K562 (cell line): ENCODE measurements at regions not wholly inside any gene's neighbourhood (a gene's known extent, or its start where the extent isn't known, plus 50 kb on each side); places are given as distances from the start of the nearest gene placed in this dataset.

Source experiments
- ATAC-seq: fragments of 200-7000 bp; cut with Tn5 transposase; 3 replicates; pipeline ENCODE4 v1.9.1; 2020; ENCODE audit warnings: moderate library complexity
- BruUV-seq: library from RNA; stranded (reverse); fragments of 400-500 nt; replicated peaks from 2 replicates; lab custom pipeline; 2021; lab: Mats Ljungman, UMichigan
- CTCF ChIA-PET: fragments of 300-600 bp; formaldehyde crosslinking; extraction: SDS; loops from one replicate; lab custom pipeline; 2021; ENCODE audit warnings: low intra/inter-chr PET ratio; lab: Yijun Ruan, JAX
- POLR2A ChIA-PET: fragments of 300-600, 350-650 bp; sonication (Branson Sonifier 250); formaldehyde crosslinking; extraction: SDS; loops from one replicate; lab custom pipeline; 2021; ENCODE audit warnings: antibody characterized with exemption, inconsistent platforms; lab: Yijun Ruan, JAX
- DNase-seq, 4 experiments: peaks; one replicate each; pipeline versions ENCODE4 v3.0.0 to v3.0.0-alpha.2; 2011 to 2018; ENCODE audit warnings: low spot score in 3 of 4, mixed read lengths in 3 of 4; ENCODE audit errors: extremely low read depth in 1 of 4
- FAIRE-seq: peaks from 2 replicates; lab custom pipeline; 2011; peaks lifted over from hg19 to GRCh38; lab: Jason Lieb, UNC
- H2AFZ ChIP-seq: 2 replicates; pipeline ENCODE4 v1.6.0; 2011; ENCODE audit warnings: low read depth, low read length, control low read depth, inconsistent platforms
- H3K27ac ChIP-seq: fragments of 200-600 bp; 3 replicates; pipeline ENCODE4 v1.8.0; 2011; ENCODE audit warnings: low read depth, mild to moderate bottlenecking, control low read depth, inconsistent platforms, low read length, moderate library complexity, mixed read lengths; ENCODE audit errors: extremely low read depth
- H3K27me3 ChIP-seq, 2 experiments: fragments of 300-600 bp in 1 of 2; 2 replicates in 1 of 2; 3 replicates in 1 of 2; pipeline versions ENCODE4 v1.6.0 to v1.8.0; 2011; ENCODE audit warnings: inconsistent platforms in 2 of 2, low read length in 2 of 2, mild to moderate bottlenecking in 1 of 2, mixed read lengths in 1 of 2, moderate library complexity in 1 of 2; ENCODE audit not compliant: control insufficient read depth in 2 of 2, insufficient read depth in 2 of 2
- H3K36me3 ChIP-seq: fragments of 300-600 bp; 3 replicates; pipeline ENCODE4 v1.8.0; 2011; ENCODE audit warnings: mild to moderate bottlenecking, low read length, inconsistent platforms; ENCODE audit not compliant: control insufficient read depth, insufficient read depth
- H3K4me1 ChIP-seq, 2 experiments: fragments of 200-600 bp in 1 of 2; replicated peaks in 1 of 2; 2 replicates in 1 of 2; 3 replicates in 1 of 2; pipeline versions ENCODE4 v1.5.1 to v1.8.0; 2011; ENCODE audit warnings: inconsistent platforms in 2 of 2, low read length in 2 of 2, mild to moderate bottlenecking in 1 of 2, mixed read lengths in 1 of 2, moderate library complexity in 1 of 2; ENCODE audit not compliant: control insufficient read depth in 2 of 2, insufficient read depth in 2 of 2
- H3K4me2 ChIP-seq: 2 replicates; pipeline ENCODE4 v1.6.1; 2011; ENCODE audit warnings: low read length, control low read depth, inconsistent platforms, mixed read lengths; ENCODE audit not compliant: insufficient read depth
- H3K4me3 ChIP-seq: fragments of 200-600 bp; sonication (generic), shearing (Covaris generic); 2 replicates; pipeline ENCODE4 v1.5.1; 2016; ENCODE audit warnings: control low read depth, inconsistent platforms
- H3K79me2 ChIP-seq: fragments of 200-600 bp; 3 replicates; pipeline ENCODE4 v1.8.0; 2011; ENCODE audit warnings: low read length, inconsistent platforms; ENCODE audit not compliant: control insufficient read depth, insufficient read depth
- H3K9ac ChIP-seq, 2 experiments: 2 replicates each; pipeline versions ENCODE4 v1.6.0 to v1.6.1; 2011; ENCODE audit warnings: low read depth in 2 of 2, low read length in 2 of 2, control low read depth in 1 of 2, inconsistent platforms in 1 of 2, mild to moderate bottlenecking in 1 of 2, mixed read lengths in 1 of 2; ENCODE audit not compliant: insufficient read depth in 1 of 2
- H3K9me1 ChIP-seq: one replicate; pipeline ENCODE4 v1.6.0; 2011; ENCODE audit warnings: inconsistent platforms, mild to moderate bottlenecking, low read length, moderate library complexity; ENCODE audit not compliant: control insufficient read depth, insufficient read depth
- H3K9me3 ChIP-seq: replicated peaks from 2 replicates; pipeline ENCODE4 v1.5.1; 2011; ENCODE audit warnings: low read depth, low read length, inconsistent platforms; ENCODE audit not compliant: control insufficient read depth, insufficient read depth
- H4K20me1 ChIP-seq: replicated peaks from 2 replicates; pipeline ENCODE4 v1.6.1; 2011; ENCODE audit warnings: low read length, inconsistent platforms, mixed read lengths; ENCODE audit not compliant: control insufficient read depth, insufficient read depth
- BRF1 ChIP-seq: IDR thresholded peaks from 3 replicates; pipeline ENCODE4 v1.6.1; 2011; ENCODE audit warnings: borderline replicate concordance, mild to moderate bottlenecking; ENCODE audit not compliant: insufficient read length; ENCODE audit errors: extremely low read depth
- CBFA2T2 ChIP-seq: fragments of 450-650 bp; conservative IDR thresholded peaks from 2 replicates; pipeline ENCODE4 v1.6.1; 2017; ENCODE audit warnings: mild to moderate bottlenecking
- CBFA2T3 ChIP-seq: fragments of 450-650 bp; IDR thresholded peaks from 2 replicates; pipeline ENCODE4 v1.6.1; 2017
- NCOR1 ChIP-seq: fragments of 450-650 bp; IDR thresholded peaks from 2 replicates; pipeline ENCODE4 v1.6.1; 2016; ENCODE audit warnings: mild to moderate bottlenecking, moderate library complexity
- NR2C2 ChIP-seq, 2 experiments: fragments of 200-800 bp in 1 of 2; sonication (Bioruptor generic) in 1 of 2; sonication (generic) in 1 of 2; formaldehyde crosslinking in 1 of 2; IDR thresholded peaks; 2 replicates each; pipeline versions ENCODE4 v1.6.1 to v1.8.0; 2016 to 2022; ENCODE audit warnings: mild to moderate bottlenecking in 1 of 2, missing compliant biosample characterization in 1 of 2, missing genetic modification characterization in 1 of 2, missing genetic modification reagents in 1 of 2
- PRMT5 ChIP-seq: sonication (generic); formaldehyde crosslinking; IDR thresholded peaks from 2 replicates; pipeline ENCODE4 v1.5.0; 2020; ENCODE audit warnings: missing genetic modification reagents
- SP1 ChIP-seq: sonication (generic); formaldehyde crosslinking; IDR thresholded peaks from 2 replicates; pipeline ENCODE4 v1.8.1; 2022; ENCODE audit warnings: mild to moderate bottlenecking, missing genetic modification reagents
- SRSF9 ChIP-seq: fragments of 200-400 bp; formaldehyde crosslinking; IDR thresholded peaks from 2 replicates; pipeline ENCODE4 v1.6.1; 2017; ENCODE audit warnings: low read depth, low read length, borderline replicate concordance
- TEAD4 ChIP-seq, 2 experiments: sonication (generic) in 1 of 2; formaldehyde crosslinking in 1 of 2; IDR thresholded peaks; 2 replicates each; pipeline versions ENCODE4 v1.6.1 to v1.8.0; 2012 to 2022; ENCODE audit warnings: borderline replicate concordance in 1 of 2, inconsistent platforms in 1 of 2, low read length in 1 of 2, mild to moderate bottlenecking in 1 of 2, missing genetic modification reagents in 1 of 2
- U2AF2 ChIP-seq: fragments of 200-400 bp; formaldehyde crosslinking; optimal IDR thresholded peaks from 2 replicates; pipeline ENCODE3; 2017; ENCODE audit warnings: low read depth, mild to moderate bottlenecking, low read length
- ZBTB8A ChIP-seq: fragments of 450-650 bp; IDR thresholded peaks from 2 replicates; pipeline ENCODE4 v1.6.1; 2018; ENCODE audit warnings: mild to moderate bottlenecking, moderate library complexity; ENCODE audit not compliant: partially characterized antibody
- ZNF75A ChIP-seq: fragments of 450-650 bp; formaldehyde crosslinking; IDR thresholded peaks from 2 replicates; pipeline ENCODE4 v1.4.0; 2020; ENCODE audit warnings: mild to moderate bottlenecking
- WGBS: fragments of 100-300 bp; shearing (Covaris generic); methylation state at CpG from one replicate; pipeline ENCODE4 v1.1.6; 2016; ENCODE audit warnings: low coverage, mixed read lengths; ENCODE audit not compliant: insufficient coverage; ENCODE audit errors: missing lambda C conversion rate; 5-methylcytosine and 5-hydroxymethylcytosine counted together
- in situ Hi-C: fragments of 300-500 bp; cut with MboI; formaldehyde crosslinking; loops from 4 replicates; pipeline ENCODE4 v1.15.0; 2018; ENCODE audit warnings: inconsistent platforms, mixed read lengths
- intact Hi-C: fragments of 100-400 bp; cut with micrococcal nuclease; formaldehyde crosslinking; loops from 2 replicates; pipeline ENCODE4 v1.14.2; 2022

- intact Hi-C loops = no loop called here
- in situ Hi-C loops = no loop called here
- DNase-seq (no peak), FAIRE-seq (no peak), ATAC-seq (no peak)
- Histone ChIP-seq H3K9me1 (no peaks in the 10 kb centered on the region), H3K36me3 (no peaks in the 10 kb centered on the region), H3K79me2 (no peaks in the 10 kb centered on the region), H3K4me3 (no peak overlapping the region), H3K9ac (no peak overlapping the region), H3K9me3 (no peaks in the 10 kb centered on the region), H4K20me1 (no peaks in the 10 kb centered on the region), H3K27me3 (peaks cover 3 to 9% of the 10 kb centered on the region in 2 experiments; a peak in 2 of 5 replicates)
- 0% methylated on average over 1 of the region's 1 CpG for WGBS
- POLR2A ChIA-PET = no interaction called here
- TF ChIP-seq TEAD4 (IDR thresholded peaks at IDR 0.05; ENCODE audit: low read length) = peak; percentile 24; the same call in 1 of the 2 replicates
- no peak for TF ChIP-seq TEAD4 (CRISPR knock-in tag; IDR thresholded peaks at IDR 0.05; ENCODE audit: borderline replicate concordance)
- TF ChIP-seq CBFA2T2 = 0 out of 2 replicates have a peak, but pooled peaks have one; percentile 6
- TF ChIP-seq BRF1 = no peak
- TF ChIP-seq CBFA2T3 = peak; percentile 30; the same call in 1 of the 2 replicates
- TF ChIP-seq, all 486 proteins: peak for 3
- H2AFZ ChIP-seq = no peak overlapping the region
- H3K4me1 ChIP-seq = no peaks in the 10 kb centered on the region
- BruUV-seq = no TSS peak
- H3K27ac ChIP-seq = no peak overlapping the region
- no peak overlapping the region for H3K4me2 ChIP-seq
- CTCF ChIA-PET = no interaction called here
These were observed 194.3 kb downstream of the MSX2 start for GRCh38 chr5:174918655-174919054.

GRCh38 chr5:174917976-174918554 is 193.7 kb downstream of the MSX2 start:
- H3K27ac ChIP-seq = no peak overlapping the region
- no peaks in the 10 kb centered on the region for H3K4me1 ChIP-seq
- H3K9ac ChIP-seq = no peak overlapping the region
- no peaks in the 10 kb centered on the region for H3K36me3 ChIP-seq
- in situ Hi-C loops (no loop called here), intact Hi-C loops (no loop called here)
- no peak overlapping the region for H3K4me3 ChIP-seq
- ATAC-seq (no peak), DNase-seq (no peak)
- H2AFZ ChIP-seq = no peak overlapping the region
- H3K4me2 ChIP-seq = no peak overlapping the region
- WGBS = 0% methylated on average over 13 of the region's 13 CpGs
- BruUV-seq = no TSS peak
- ChIA-PET POLR2A (no interaction called here), CTCF (no interaction called here)
- H3K79me2 ChIP-seq = no peaks in the 10 kb centered on the region
- no peaks in the 10 kb centered on the region for H3K9me3 ChIP-seq
- H4K20me1 ChIP-seq = no peaks in the 10 kb centered on the region
- H3K9me1 ChIP-seq = no peaks in the 10 kb centered on the region
- peaks cover 1 to 9% of the 10 kb centered on the region in 2 experiments; a peak in 2 of 5 replicates for H3K27me3 ChIP-seq
- TF ChIP-seq PRMT5 (no peak), NR2C2 (CRISPR knock-in tag; IDR thresholded peaks at IDR 0.05) (no peak), NR2C2 (tag; IDR thresholded peaks at IDR 0.05) (no peak), SRSF9 (no peak), NCOR1 (no peak), SP1 (CRISPR knock-in tag) (no peak), ZBTB8A (no peak), U2AF2 (no peak), ZNF75A (CRISPR knock-in tag) (no peak)
- TF ChIP-seq, all 486 proteins: peak for 0
- FAIRE-seq = no peak
